Chondrocyte (in vitro differentiated cells): ENCODE measurements at regions not wholly inside any gene's neighbourhood (a gene's known extent, or its start where the extent isn't known, plus 50 kb on each side); places are given as distances from the start of the nearest gene placed in this dataset.

Experiments used
- DNase-seq: peaks from one replicate; pipeline ENCODE4 v3.0.0; 2021; ENCODE audit warnings: mixed read lengths, low spot score
- H3K27ac Mint-ChIP-seq: one replicate; pipeline ENCODE4 v1.8.0; 2021; ENCODE audit warnings: mild to moderate bottlenecking, moderate library complexity, mixed read lengths; ENCODE audit not compliant: unreplicated experiment
- H3K27me3 Mint-ChIP-seq: 2 replicates; pipeline ENCODE4 v1.8.0; 2021; ENCODE audit warnings: low read depth, mixed read lengths
- H3K36me3 Mint-ChIP-seq: 2 replicates; pipeline ENCODE4 v1.8.0; 2021; ENCODE audit warnings: low read depth, mixed read lengths
- H3K4me1 Mint-ChIP-seq: 2 replicates; pipeline ENCODE4 v1.8.0; 2021; ENCODE audit warnings: low read depth, mild to moderate bottlenecking, mixed read lengths
- H3K4me3 Mint-ChIP-seq: one replicate; pipeline ENCODE4 v1.8.0; 2021; ENCODE audit warnings: mild to moderate bottlenecking, moderate library complexity, mixed read lengths; ENCODE audit not compliant: unreplicated experiment
- H3K9me3 Mint-ChIP-seq: 2 replicates; pipeline ENCODE4 v1.8.0; 2021; ENCODE audit warnings: low read depth, mixed read lengths
- CTCF ChIP-seq: fragments of 200-600 bp; sonication (generic); IDR thresholded peaks from 2 replicates; pipeline ENCODE4 v1.5.0; 2021; ENCODE audit warnings: antibody characterized with exemption, mild to moderate bottlenecking, moderate library complexity

- Mint-ChIP-seq H3K4me3 (no peak overlapping the region), H3K4me1 (no peaks in the 10 kb centered on the region), H3K27ac (no peak overlapping the region)
These were observed 243.4 kb upstream of the PPP2R2D start for GRCh38 chr10:131657318-131657984.

GRCh38 chr10:131657985-131658330, 242.8 kb upstream of the PPP2R2D start:
- H3K27me3 Mint-ChIP-seq = no peaks in the 10 kb centered on the region
- no peaks in the 10 kb centered on the region for H3K36me3 Mint-ChIP-seq
- H3K27ac Mint-ChIP-seq = no peak overlapping the region
- no peaks in the 10 kb centered on the region for H3K4me1 Mint-ChIP-seq
- peak; percentile 41 for DNase-seq
- TF ChIP-seq CTCF = no peak
- no peak overlapping the region for H3K4me3 Mint-ChIP-seq
- peaks cover 13% of the 10 kb centered on the region for H3K9me3 Mint-ChIP-seq

More at GRCh38 chr10:131657318-131657984, 243.4 kb upstream of the PPP2R2D start:
- Mint-ChIP-seq H3K36me3 (no peaks in the 10 kb centered on the region), H3K27me3 (no peaks in the 10 kb centered on the region), H3K9me3 (peaks cover 13% of the 10 kb centered on the region)
- DNase-seq = peak; percentile 65
- TF ChIP-seq CTCF = no peak

- TF ChIP-seq CTCF = no peak
- H3K27me3 Mint-ChIP-seq = no peaks in the 10 kb centered on the region
- H3K4me3 Mint-ChIP-seq = no peak overlapping the region
- H3K4me1 Mint-ChIP-seq = no peaks in the 10 kb centered on the region
- no peaks in the 10 kb centered on the region for H3K36me3 Mint-ChIP-seq
- H3K9me3 Mint-ChIP-seq = peaks cover 17% of the 10 kb centered on the region
- no peak overlapping the region for H3K27ac Mint-ChIP-seq
- peak; percentile 68 for DNase-seq
These were observed 242.2 kb upstream of the PPP2R2D start for GRCh38 chr10:131658476-131659110.

- H3K9me3 Mint-ChIP-seq = peaks cover 29% of the 10 kb centered on the region
- no peak overlapping the region for H3K27ac Mint-ChIP-seq
- no peaks in the 10 kb centered on the region for H3K4me1 Mint-ChIP-seq
- no peaks in the 10 kb centered on the region for H3K36me3 Mint-ChIP-seq
- no peak overlapping the region for H3K4me3 Mint-ChIP-seq
- H3K27me3 Mint-ChIP-seq = no peaks in the 10 kb centered on the region
- no peak for DNase-seq
- TF ChIP-seq CTCF = no peak
These were observed 240.4 kb upstream of the PPP2R2D start for GRCh38 chr10:131660427-131660826.

GRCh38 chr10:131662851-131663250, 238.0 kb upstream of the PPP2R2D start:
- H3K4me3 Mint-ChIP-seq = no peak overlapping the region
- no peaks in the 10 kb centered on the region for H3K4me1 Mint-ChIP-seq
- no peaks in the 10 kb centered on the region for H3K36me3 Mint-ChIP-seq
- peak; percentile 68 for DNase-seq
- no peak overlapping the region for H3K27ac Mint-ChIP-seq
- no peak for TF ChIP-seq CTCF
- H3K9me3 Mint-ChIP-seq = peaks cover 41% of the 10 kb centered on the region
- H3K27me3 Mint-ChIP-seq = no peaks in the 10 kb centered on the region
